GM18517 (cell line): ENCODE measurements at regions not wholly inside any gene's neighbourhood (a gene's known extent, or its start where the extent isn't known, plus 50 kb on each side); places are given as distances from the start of the nearest gene placed in this dataset.

Experiments
- ATAC-seq: cut with Tn5 transposase; IDR thresholded peaks from one replicate; pipeline ENCODE4 v1.9.1; 2021; ENCODE audit warnings: mild to moderate bottlenecking, moderate library complexity; ENCODE audit not compliant: unreplicated experiment

DNA sequence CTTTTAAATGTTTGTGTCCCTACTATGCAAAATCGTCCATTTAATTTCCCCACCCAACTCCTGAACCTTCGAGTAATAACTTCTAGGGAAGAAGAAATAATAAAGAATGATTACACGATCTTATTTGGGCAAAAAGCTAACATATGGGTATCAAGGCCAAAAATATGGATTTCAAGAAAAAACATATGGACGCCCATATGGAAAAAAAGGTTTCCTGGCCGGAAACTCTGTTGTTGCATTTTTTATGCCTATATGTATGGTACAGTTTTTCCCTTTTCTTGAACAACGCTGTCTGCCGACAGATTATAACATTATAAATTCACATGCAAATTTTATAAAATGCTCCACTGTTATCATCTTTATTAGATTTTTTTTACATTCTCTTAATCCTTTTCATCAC lies 167.6 kb upstream of the ESRRG start:
- ATAC-seq: no peak

DNA sequence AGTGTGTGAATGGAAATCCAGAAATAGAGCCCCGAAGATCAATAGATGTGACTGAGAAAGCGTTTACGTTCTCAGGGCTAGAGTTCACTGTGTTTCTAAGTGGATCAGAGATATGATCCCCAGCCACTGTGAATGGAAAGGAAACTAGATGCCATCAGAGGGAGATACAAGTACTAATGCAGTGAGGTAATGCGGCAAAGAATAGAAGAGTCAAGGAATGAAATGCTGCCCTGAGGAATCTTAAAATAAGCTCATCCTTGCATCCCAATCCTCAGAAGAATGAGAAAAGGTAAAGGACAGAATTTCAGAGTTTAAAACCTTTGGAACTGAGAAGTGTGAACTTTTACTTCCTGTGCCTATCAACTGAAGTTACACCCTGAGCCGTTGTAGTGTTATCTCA lies 165.5 kb upstream of the ESRRG start:
- ATAC-seq: no peak

DNA sequence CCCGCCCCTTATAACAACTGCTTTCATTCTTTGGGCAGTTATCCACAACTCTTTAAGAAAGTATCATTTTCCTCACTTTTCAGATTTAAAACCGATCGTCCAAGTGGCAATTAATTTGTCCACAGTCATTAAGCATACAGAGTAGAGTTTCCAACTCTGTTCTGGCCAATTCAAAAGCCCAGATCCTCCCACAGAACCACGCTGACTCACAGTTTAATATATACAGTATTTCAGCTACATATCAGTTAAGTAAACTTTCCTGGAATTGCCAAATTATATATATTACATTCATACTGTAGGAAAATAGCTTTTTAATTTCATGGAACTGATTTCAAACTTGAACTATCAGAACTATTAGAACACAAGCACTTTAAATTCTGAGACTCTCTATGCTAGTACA lies 163.8 kb upstream of the ESRRG start:
- no peak for ATAC-seq

DNA sequence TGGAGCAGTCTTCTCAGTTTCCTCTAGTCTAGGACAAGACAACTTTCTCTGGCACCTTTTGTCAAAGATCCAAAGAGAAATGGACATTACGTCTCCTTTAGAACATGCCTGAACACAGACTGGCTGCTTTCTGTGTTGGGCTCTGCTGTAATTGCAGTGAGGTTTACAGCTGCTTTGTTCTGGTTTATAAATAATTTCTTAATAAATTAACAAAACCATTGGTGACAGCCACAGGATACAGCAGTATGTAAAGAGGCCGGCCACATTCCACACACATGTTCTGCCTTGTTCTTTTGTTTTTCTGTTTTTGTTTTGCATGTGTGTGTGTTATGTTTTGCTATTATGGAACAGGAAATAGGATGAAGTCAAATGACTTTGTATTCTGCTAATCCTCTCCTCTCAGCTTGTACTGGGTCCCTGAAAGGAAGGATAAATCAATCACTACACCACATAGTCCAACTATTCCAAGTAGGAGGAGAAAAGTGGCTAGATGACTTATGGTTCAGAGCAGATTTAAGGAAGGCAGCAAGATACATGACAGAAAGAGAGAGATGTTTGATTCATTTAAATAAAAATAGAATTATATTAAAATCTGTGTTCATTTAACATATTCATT lies 161.5 kb upstream of the ESRRG start:
- no peak for ATAC-seq

DNA sequence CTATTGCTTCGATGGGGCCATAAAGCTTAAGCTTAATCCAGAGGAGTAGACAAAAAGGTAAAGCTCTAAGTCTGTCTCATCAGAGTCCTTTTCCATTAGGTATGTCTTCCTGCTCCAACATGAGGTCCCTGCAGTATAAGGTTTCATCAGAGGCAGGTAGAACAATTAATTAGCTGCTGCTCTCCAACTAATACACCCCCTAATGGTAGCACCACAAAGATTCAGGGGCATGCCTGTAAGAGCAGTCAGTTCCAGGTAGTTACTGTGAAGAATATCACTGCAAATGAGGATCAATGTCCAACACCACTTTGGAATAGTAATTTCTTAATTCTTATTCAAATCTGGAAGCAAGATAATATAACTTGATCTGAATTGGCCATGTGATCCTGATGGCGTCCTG lies 160.3 kb upstream of the ESRRG start:
- ATAC-seq: no peak

DNA sequence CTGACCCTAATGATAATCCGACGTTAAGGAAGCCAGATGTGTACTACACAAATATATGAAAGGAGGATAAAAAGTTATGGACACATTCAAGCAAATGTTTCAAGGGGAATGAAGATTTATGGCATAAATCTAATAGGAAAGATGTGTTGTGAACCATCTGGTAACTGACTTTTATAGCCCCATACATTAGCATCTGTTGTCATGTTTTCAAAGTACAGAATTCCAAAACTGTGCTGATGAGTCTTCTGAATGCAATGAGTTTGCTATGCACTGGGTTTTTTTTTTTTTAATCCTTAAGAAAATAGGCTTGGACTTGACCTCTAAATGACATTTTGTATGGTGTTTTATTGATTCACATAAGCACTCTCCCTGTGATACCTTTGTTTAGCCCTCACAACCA lies 158.5 kb upstream of the ESRRG start:
- ATAC-seq: no peak

DNA sequence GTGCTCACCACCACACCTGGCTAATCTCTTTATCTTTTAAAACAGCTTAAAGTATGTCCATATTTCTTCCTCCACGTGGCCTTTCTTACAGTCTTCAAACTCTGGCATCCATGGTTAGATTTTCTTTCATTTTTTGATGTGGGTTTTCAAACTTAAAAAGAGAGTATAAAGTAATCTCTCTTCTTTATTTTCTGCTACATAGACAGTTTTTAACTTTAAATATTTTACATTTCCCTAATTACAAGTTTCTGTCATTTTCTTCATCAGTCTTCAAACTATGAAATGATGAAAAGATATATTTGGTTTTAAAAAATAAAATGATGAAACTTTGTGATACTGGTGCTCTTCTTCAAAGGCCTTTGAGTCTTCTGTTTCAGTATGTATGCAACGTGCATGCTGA lies 143.5 kb upstream of the ESRRG start:
- no peak for ATAC-seq

DNA sequence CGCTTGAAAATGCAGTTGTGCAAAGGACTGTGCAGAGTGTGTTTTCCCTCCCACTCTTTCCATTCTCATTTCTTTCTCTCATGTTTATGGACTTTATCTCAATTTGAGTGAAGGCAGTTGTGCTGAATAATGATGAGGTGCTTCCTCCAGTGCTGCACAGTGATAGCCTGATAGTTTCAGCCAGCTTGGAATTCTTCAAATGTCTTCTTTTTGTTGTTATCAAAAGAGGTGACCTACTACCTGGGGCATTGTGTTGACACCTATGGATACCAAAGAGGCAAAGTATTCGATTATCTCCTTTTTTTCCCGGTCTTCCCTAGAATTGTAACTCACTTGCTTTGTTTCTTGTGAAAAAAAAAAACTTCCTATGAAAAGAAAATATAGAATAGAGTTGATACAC lies 132.6 kb upstream of the ESRRG start:
- ATAC-seq: no peak

DNA sequence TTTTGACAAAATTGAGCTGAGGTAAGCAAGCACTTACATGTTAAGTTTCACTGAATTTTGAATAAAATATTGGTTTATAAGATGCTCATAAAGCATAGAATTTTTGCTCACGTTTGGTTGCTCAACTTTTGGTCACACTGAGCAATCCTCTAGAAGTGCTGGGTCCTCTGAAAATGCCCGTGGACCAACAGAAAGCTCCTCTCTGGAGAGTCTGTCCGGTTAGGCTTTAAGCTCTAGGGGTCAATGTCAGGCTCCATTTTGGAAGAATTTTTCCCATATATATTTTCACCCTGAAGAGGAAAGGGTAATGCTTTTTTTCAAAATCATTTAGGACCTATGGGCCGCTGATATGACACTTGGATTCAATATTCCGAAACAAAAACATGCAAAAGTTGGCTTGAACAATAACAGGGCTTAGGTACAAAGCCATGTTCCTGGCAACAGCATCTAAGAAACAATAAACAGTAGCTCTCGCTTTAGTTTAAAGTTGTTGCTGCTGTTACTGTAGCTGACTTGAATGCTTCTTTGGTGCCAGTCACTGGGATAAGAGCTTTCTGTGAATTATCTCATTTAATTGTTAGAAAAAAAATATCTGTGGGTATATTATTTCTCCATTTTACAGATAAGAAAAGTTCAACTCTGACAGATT lies 131.7 kb upstream of the ESRRG start:
- ATAC-seq: no peak

DNA sequence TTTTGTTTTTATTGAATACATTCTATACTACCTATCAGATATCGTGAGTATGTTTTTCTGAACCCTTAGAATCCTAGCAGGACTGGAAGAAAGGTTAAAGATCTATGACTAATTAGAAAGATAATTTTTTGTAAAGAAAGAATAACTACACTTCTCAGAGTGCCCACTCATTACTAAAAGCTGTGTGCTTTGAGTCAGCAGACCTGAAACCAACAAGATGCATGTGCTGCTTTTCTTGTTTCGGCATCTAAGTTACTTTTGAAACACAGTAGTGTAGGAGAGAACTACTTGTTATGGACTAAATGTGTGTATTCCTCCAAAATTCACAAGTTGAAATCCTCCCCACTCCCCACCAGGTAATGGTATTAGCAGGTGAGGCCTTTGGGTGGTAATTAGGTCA lies 127.8 kb upstream of the ESRRG start:
- no peak for ATAC-seq

DNA sequence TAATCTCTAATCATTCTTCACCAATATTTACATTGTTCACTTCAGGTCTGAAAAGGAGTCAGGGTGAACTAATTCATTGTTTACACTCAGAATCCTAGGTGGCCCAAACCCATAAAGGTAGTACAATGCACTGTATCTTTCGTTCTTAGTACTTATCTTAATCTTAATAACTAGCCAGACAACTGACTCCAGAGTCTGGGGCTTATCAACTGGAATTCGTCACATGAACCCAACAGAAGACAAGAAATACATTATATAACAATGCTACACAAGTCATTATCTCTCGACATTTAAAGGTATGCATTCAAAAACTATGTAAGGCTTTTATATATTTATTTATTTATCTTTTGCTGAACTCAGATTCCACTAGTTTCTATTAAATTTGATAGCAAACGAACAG lies 125.9 kb upstream of the ESRRG start:
- no peak for ATAC-seq

DNA sequence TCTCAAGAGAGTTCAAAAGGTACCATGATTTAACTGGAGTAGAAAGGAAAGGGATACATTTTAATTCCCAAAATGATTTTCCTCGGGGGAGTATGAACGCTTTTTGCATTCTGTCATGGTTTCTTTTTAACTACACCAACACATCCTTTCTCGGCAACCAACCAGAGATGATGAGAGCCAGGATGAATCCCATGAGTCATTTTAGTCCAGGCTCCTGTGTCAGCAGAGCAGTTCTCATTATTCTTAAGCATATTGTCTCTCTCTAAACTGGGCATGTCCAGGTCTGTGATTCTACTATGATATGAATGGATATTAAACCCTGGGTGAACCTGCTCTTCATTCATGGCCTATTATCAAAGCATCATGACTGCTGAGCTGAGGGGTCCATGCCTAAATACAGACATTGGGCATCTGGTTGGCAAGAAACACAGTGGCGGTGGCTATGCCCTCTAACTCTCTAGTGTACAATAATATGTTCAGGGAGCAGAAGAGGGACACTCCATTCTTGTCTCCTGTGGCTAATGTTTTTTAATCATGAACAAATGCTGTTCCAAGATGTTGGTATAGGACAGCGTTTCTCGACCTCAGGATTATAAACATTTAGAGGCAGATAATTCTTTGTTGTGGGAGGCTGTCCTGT lies 124.3 kb upstream of the ESRRG start:
- no peak for ATAC-seq

DNA sequence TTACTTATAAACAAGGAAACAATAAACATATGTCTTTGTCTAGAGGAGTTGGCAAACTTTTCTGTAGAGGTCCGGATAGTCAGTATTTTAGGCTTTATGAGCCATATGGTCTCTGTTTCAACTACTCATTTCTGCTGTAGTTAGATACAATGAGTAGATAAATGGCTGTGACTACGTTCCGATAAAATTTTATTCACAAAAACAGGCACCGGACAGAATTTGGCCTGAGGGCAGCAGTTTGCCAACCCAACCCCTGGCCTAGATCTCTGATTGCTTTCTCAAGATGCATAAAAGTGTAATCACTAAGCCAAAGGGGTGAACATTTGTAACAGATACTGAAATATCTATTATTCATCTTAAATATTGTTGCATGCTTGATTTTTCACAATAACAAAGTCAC lies 123.1 kb upstream of the ESRRG start:
- no peak for ATAC-seq

DNA sequence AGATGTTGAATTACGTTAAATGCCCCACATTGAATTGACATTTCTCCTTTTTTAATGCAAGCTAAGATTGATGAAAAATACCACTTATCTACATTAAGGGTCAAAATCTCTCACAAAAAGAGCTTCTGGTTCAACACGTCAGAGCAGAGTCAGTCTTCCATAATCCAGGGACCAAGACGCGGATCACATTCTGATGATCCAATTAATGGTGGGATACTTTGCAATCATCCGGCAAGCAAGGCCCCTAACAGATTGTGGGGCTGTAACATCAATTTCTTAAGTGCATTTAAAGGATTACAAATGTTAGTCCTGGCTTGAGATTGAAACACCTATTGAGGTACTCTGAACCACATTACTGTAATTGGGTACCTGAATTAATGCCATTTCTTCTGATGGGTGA lies 120.2 kb upstream of the ESRRG start:
- ATAC-seq: no peak

DNA sequence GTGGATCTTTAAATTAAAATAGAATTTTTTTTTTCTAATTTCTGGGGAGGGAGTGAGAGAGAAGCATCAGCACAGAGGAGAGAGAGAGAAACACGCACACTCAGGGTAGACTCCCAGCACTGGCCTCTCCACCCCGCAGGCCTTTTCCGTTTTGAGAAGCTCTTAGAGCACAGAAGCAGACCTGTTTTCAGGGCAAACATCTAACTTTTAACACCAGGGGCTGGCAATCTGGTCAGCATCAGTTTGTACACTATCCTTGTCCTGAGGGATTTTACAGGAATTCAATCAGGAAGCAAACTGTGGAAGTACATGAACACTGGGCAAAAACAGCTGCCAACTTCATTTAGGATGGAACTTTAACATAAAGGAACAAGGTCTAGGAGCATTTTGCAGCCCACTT lies 117.9 kb upstream of the ESRRG start:
- ATAC-seq: no peak

DNA sequence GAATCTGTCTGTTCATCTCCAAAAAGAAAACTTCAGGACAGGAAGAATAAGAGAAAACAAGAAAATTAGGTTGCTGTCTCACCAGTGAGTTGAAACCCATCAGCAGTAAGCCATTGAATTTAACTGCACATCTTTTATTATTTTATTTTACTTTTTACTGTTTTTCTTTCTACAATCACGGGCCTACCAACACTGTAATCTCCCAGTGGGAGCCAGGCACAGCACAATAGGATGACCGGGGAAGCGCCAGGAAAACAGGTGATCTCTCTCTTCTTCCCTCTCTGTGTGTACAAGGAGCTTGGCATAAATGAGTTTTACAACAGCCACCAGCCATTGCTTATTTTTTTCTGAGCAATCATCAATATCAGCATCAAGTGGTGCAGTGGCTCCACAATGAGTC lies 113.1 kb upstream of the ESRRG start:
- ATAC-seq: no peak

DNA sequence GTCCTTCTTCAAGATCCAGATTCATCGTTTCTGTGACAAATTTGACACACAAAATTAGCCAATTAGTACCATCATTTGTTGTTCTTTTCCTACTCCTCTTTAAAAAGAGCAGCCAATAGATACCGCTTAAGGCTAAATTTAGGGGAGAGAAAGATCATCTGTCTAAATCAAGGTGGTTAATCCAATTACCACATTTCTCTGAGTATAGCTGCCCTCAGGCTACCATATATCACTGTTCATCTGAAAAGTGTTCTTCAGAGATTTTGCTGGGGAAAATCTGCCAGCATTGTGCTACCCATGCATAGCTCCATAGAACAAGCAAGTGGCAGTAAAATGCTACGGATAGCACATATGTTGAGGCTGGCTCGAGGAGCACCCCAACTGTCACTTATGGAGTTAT lies 110.3 kb upstream of the ESRRG start:
- no peak for ATAC-seq

DNA sequence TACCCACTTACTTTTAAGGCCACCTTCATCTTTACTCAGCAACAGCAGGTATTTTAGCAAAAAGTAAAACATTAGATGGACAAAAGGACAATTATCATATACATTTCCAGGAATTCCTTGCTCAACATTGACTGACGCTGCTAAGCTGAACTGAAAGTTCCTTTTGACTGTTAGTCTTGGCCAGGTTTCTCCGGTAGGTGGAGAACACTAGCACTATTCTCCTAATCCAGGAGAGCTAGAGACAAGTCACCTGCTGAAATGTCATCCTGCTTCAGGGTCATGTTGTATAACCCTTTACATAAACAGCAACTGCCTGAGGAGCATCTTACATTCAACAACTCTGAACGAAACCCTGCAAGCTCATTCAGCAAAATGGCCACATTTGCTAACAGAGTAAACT lies 109.0 kb upstream of the ESRRG start:
- no peak for ATAC-seq

DNA sequence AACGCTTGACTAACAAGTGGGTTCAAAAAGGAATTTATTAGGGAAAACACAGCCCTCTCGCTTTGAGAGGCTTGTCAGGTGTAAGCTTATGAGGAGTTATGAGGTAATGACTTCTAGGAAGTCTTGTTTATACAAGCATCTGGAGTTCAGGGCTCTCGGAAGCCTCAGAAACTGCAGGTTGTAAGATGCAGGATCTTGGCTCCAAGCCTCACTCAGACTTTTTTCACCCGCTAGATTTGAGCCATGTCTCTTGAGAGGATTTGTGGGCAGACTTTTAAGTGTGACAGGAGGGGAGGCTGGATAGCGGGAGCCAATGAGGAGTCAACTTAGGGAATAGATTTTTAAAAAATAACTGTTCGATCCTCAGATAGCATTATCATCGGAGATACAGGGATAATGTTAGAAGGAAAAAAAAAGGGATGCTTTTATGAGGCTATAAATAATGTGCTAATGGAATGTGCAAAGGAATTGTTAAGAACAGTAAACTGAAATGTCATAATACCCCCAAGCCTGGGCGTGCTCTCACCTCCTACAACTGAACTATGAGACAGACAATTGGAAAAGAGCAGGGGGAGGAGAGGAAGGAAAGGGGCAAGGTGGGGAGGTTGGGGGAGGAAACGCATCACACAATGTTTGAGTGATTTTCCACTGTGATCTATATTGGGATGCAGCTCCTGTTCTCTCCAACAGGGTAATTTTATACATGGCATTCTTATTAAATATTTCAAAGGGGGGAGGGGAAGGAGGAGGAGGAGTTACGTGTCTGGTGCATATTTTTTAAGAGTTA lies 107.4 kb upstream of the ESRRG start:
- no peak for ATAC-seq

DNA sequence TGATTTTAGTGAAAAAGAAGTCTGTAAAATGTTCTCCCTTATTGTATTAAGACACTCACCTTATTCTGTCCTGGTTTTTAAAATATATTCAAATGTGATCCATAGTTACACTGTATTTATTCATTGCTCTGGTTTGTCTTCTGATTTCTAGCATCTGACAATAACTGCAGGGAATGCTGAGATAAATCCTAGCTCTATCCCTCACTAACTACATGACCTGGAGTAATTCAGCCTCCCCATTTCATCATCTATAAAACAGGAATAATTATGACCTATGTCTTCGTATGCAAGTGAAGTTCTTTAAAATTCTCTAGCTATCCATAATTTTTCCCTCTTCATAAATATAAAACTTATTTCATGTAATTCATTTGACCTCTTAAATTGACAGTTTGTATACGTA lies 104.0 kb upstream of the ESRRG start:
- ATAC-seq: no peak

DNA sequence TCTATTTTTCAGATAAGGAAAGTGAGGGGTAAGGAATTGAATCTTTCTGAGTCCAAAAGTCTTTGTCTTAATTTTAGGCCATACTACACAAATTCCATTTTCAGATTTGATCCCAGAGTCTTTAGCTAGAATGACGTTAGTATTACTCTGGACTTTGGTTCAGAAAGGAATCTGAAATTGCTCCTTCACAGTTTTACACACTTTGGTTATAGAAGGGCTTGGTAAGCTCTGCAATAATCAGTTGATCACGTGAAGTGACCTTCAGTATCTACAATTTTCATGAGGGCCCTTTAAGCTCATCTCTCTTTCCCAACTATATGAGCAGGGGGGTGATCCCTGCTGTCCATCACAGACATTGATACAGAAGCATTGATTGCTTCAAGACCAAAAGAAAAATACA lies 103.4 kb upstream of the ESRRG start:
- no peak for ATAC-seq

DNA sequence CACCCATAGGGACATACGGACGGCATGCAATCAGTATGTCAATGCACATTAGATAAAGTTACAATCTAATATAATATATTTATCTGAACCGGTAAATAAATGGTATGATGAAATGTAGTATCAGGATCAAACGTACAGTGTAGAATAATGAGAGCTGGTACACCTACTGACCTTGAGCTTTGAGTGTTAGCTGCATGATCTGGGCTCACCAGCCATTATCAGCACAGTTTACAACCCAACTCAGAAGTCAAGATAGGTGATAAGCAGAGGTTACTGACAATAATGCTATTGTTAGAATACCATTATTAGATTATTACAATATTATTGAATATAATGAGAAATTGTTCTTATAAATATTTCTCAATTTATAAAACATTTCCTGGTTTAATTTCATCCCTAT lies 103.0 kb upstream of the ESRRG start:
- ATAC-seq: no peak
